ENCODE measurements at regions not wholly inside any gene's neighbourhood (a gene's known extent, or its start where the extent isn't known, plus 50 kb on each side); places are given as distances from the start of the nearest gene placed in this dataset.

- Histone ChIP-seq H3K9me3 (no peaks in the 10 kb centered on the region), H3K27ac (no peak overlapping the region), H3K4me3 (no peak overlapping the region), H3K36me3 (no peaks in the 10 kb centered on the region), H3K27me3 (no peaks in the 10 kb centered on the region), H3K4me1 (no peaks in the 10 kb centered on the region)
- TF ChIP-seq, protein P1, sequence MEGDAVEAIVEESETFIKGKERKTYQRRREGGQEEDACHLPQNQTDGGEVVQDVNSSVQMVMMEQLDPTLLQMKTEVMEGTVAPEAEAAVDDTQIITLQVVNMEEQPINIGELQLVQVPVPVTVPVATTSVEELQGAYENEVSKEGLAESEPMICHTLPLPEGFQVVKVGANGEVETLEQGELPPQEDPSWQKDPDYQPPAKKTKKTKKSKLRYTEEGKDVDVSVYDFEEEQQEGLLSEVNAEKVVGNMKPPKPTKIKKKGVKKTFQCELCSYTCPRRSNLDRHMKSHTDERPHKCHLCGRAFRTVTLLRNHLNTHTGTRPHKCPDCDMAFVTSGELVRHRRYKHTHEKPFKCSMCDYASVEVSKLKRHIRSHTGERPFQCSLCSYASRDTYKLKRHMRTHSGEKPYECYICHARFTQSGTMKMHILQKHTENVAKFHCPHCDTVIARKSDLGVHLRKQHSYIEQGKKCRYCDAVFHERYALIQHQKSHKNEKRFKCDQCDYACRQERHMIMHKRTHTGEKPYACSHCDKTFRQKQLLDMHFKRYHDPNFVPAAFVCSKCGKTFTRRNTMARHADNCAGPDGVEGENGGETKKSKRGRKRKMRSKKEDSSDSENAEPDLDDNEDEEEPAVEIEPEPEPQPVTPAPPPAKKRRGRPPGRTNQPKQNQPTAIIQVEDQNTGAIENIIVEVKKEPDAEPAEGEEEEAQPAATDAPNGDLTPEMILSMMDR (IDR thresholded peaks at IDR 0.05): no peak
- DNase-seq: no peak
- intact Hi-C loops (cut with DNase I; ENCODE audit: low total_unique reads): no loop called here
Observed at GRCh38 chr18:70520867-70521266, 232.0 kb downstream of the SOCS6 start.

GRCh38 chr18:70513502-70514171 lies 224.8 kb downstream of the SOCS6 start:
- no peak overlapping the region for H3K4me3 ChIP-seq
- H3K4me1 ChIP-seq: no peaks in the 10 kb centered on the region
- H3K36me3 ChIP-seq: no peaks in the 10 kb centered on the region
- no peaks in the 10 kb centered on the region for H3K27me3 ChIP-seq
- DNase-seq: no peak
- TF ChIP-seq, protein P1 (IDR thresholded peaks at IDR 0.05): no peak
- intact Hi-C loops (cut with DNase I; ENCODE audit: low total_unique reads): no loop called here
- no peaks in the 10 kb centered on the region for H3K9me3 ChIP-seq
- no peak overlapping the region for H3K27ac ChIP-seq

DNA sequence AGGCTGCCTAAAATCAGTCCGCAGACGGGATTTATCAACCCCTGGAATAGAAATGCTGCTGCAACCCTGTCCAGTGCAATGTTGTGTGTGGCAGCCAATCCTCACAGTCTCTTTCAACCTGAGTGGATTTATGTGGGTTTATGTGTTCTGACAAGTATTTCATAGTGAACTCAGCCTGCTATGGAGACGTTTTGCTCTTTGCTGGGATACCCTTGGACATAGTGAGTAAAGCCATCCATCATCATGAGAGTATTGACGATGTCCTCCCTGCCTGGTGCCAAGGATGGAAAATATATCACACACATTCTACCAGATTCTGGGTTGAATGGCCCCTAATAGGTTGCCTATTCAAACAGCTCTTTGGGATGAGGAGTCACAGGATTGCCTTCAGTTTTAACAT lies 219.1 kb downstream of the SOCS6 start:
- no peak for DNase-seq
- Histone ChIP-seq H3K4me3 (no peak overlapping the region), H3K4me1 (no peaks in the 10 kb centered on the region), H3K36me3 (no peaks in the 10 kb centered on the region), H3K27ac (no peak overlapping the region), H3K27me3 (peaks cover 0 to 6% of the 10 kb centered on the region in 2 donors), H3K9me3 (no peaks in the 10 kb centered on the region)
- intact Hi-C loops (cut with DNase I; ENCODE audit: low total_unique reads): no loop called here
- TF ChIP-seq, protein P1 (IDR thresholded peaks at IDR 0.05): no peak

- no peak overlapping the region for H3K27ac ChIP-seq
- H3K4me3 ChIP-seq: no peak overlapping the region
- H3K9me3 ChIP-seq: no peaks in the 10 kb centered on the region
- DNase-seq: no peak
- TF ChIP-seq, protein P1 (IDR thresholded peaks at IDR 0.05): no peak
- intact Hi-C loops (cut with DNase I; ENCODE audit: low total_unique reads): no loop called here
- H3K27me3 ChIP-seq: peaks cover 0 to 6% of the 10 kb centered on the region in 2 donors
- H3K36me3 ChIP-seq: no peaks in the 10 kb centered on the region
- H3K4me1 ChIP-seq: no peaks in the 10 kb centered on the region
Observed at GRCh38 chr18:70506511-70506910, 217.7 kb downstream of the SOCS6 start.

DNA sequence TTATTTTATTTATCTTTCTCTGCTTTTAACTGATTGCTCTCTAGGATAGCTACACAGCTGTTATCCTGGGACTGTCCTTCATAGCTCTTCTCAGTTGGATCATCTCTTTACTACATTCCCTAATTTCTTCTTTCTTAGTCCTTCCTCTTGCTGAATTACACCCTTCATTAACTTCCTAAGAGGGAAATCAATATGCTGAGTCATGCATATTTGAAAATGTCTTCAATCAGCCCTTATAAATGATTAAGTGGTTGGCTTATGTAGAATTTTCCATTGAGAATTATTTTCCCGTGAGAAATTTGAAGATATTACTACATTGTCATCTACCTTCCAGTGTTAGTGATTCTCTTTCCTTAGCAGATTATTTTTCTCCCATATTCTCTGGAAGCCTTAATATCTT lies 214.2 kb downstream of the SOCS6 start:
- Histone ChIP-seq H3K4me3 (no peak overlapping the region), H3K27ac (no peak overlapping the region), H3K9me3 (no peaks in the 10 kb centered on the region), H3K27me3 (peaks cover 0 to 6% of the 10 kb centered on the region in 2 donors), H3K36me3 (no peaks in the 10 kb centered on the region), H3K4me1 (no peaks in the 10 kb centered on the region)
- TF ChIP-seq, protein P1 (IDR thresholded peaks at IDR 0.05): no peak
- no peak for DNase-seq
- intact Hi-C loops (cut with DNase I; ENCODE audit: low total_unique reads): no loop called here

DNA sequence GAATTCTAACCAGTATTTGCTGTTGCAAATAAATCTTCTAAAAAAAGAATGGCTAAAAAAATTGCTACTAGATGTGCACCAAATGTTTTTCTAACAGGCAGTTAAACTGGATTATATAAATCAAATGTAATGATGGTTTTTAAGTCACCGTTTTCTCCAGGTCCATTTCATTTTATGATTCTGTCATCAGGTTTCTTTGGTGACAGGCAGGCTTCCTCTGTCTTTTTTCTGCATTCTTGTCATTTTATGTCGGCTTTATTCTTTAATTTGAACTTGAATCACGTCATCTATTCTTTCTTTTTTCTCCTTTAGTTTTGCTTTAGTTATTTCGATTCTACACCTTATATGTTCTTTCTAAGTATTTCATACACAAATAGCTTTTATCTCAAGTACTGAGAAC lies 212.5 kb downstream of the SOCS6 start:
- no peaks in the 10 kb centered on the region for H3K9me3 ChIP-seq
- TF ChIP-seq, protein P1 (IDR thresholded peaks at IDR 0.05): no peak
- no peaks in the 10 kb centered on the region for H3K4me1 ChIP-seq
- no peaks in the 10 kb centered on the region for H3K36me3 ChIP-seq
- no peaks in the 10 kb centered on the region for H3K27me3 ChIP-seq
- DNase-seq: no peak
- no peak overlapping the region for H3K4me3 ChIP-seq
- intact Hi-C loops (cut with DNase I; ENCODE audit: low total_unique reads): no loop called here
- no peak overlapping the region for H3K27ac ChIP-seq

All from tibial artery (tissue), 4 donors.